Memory B cell (primary cell): ENCODE measurements at regions not wholly inside any gene's neighbourhood (a gene's known extent, or its start where the extent isn't known, plus 50 kb on each side); places are given as distances from the start of the nearest gene placed in this dataset.
"Not testable (repeated sequence)": the region's sequence is repeated elsewhere in the genome, so short reads cannot be mapped to it uniquely, and the experiment has no call there.

Experiments
- ATAC-seq: fragments of 150-1000 bp; cut with Tn5 transposase; 2 replicates; pipeline ENCODE4 v1.10.0; 2021; ENCODE audit warnings: low read depth, mild to moderate bottlenecking, moderate library complexity
- DNase-seq, 2 donors: peaks; one replicate each; pipeline ENCODE4 v3.0.0; 2022; ENCODE audit warnings: low spot score in 2 of 2
- H3K27ac Mint-ChIP-seq: one replicate; pipeline ENCODE4 v1.8.0; 2022; ENCODE audit warnings: mild to moderate bottlenecking, moderate library complexity, mixed read lengths
- H3K27me3 Mint-ChIP-seq: one replicate; pipeline ENCODE4 v1.8.0; 2022; ENCODE audit warnings: mixed read lengths
- H3K36me3 Mint-ChIP-seq: one replicate; pipeline ENCODE4 v1.8.0; 2022; ENCODE audit warnings: mild to moderate bottlenecking, mixed read lengths
- H3K4me1 Mint-ChIP-seq: one replicate; pipeline ENCODE4 v1.8.0; 2022; ENCODE audit warnings: mixed read lengths
- H3K4me3 Mint-ChIP-seq: one replicate; pipeline ENCODE4 v1.8.0; 2022; ENCODE audit warnings: mild to moderate bottlenecking, moderate library complexity, mixed read lengths
- H3K9me3 Mint-ChIP-seq: one replicate; pipeline ENCODE4 v1.8.0; 2022; ENCODE audit warnings: mixed read lengths

- H3K27me3 Mint-ChIP-seq: no peaks in the 10 kb centered on the region
Measured at GRCh38 chr2:139742216-139743172, 962.3 kb upstream of the NXPH2 start.

GRCh38 chr2:139737659-139738058, 957.5 kb upstream of the NXPH2 start:
- Mint-ChIP-seq H3K27ac (no peak overlapping the region), H3K4me1 (no peaks in the 10 kb centered on the region), H3K27me3 (no peaks in the 10 kb centered on the region), H3K36me3 (no peaks in the 10 kb centered on the region), H3K4me3 (no peak overlapping the region), H3K9me3 (peaks cover 2% of the 10 kb centered on the region)
- DNase-seq (no peak), ATAC-seq (no peak)

More at GRCh38 chr2:139742216-139743172, 962.3 kb upstream of the NXPH2 start:
- Mint-ChIP-seq H3K4me1 (no peaks in the 10 kb centered on the region), H3K4me3 (no peak overlapping the region), H3K27ac (no peak overlapping the region), H3K9me3 (peaks cover 7% of the 10 kb centered on the region), H3K36me3 (no peaks in the 10 kb centered on the region)
- DNase-seq (no peak), ATAC-seq (no peak)

GRCh38 chr2:139730197-139730596, 950.0 kb upstream of the NXPH2 start:
- H3K4me1 Mint-ChIP-seq: no peaks in the 10 kb centered on the region
- no peak for DNase-seq
- no peaks in the 10 kb centered on the region for H3K36me3 Mint-ChIP-seq
- no peak overlapping the region for H3K27ac Mint-ChIP-seq
- H3K27me3 Mint-ChIP-seq: no peaks in the 10 kb centered on the region
- no peak overlapping the region for H3K4me3 Mint-ChIP-seq
- H3K9me3 Mint-ChIP-seq: peaks cover 1% of the 10 kb centered on the region
- no peak for ATAC-seq

GRCh38 chr2:139721411-139721995, 941.3 kb upstream of the NXPH2 start:
- H3K27me3 Mint-ChIP-seq: no peaks in the 10 kb centered on the region
- no peak overlapping the region for H3K27ac Mint-ChIP-seq
- no peaks in the 10 kb centered on the region for H3K4me1 Mint-ChIP-seq
- no peaks in the 10 kb centered on the region for H3K36me3 Mint-ChIP-seq
- no peak for ATAC-seq
- no peak overlapping the region for H3K4me3 Mint-ChIP-seq
- DNase-seq: no peak
- H3K9me3 Mint-ChIP-seq: peaks cover 7% of the 10 kb centered on the region

- no peak for DNase-seq
- Mint-ChIP-seq H3K4me1 (no peaks in the 10 kb centered on the region), H3K27ac (no peak overlapping the region), H3K36me3 (no peaks in the 10 kb centered on the region), H3K4me3 (no peak overlapping the region), H3K27me3 (no peaks in the 10 kb centered on the region), H3K9me3 (peaks cover 7% of the 10 kb centered on the region)
- ATAC-seq: no peak
Measured at GRCh38 chr2:139720056-139720455, 939.9 kb upstream of the NXPH2 start.

GRCh38 chr2:139704606-139705005, 924.4 kb upstream of the NXPH2 start:
- H3K9me3 Mint-ChIP-seq: peaks cover 5% of the 10 kb centered on the region
- H3K4me1 Mint-ChIP-seq: no peaks in the 10 kb centered on the region
- H3K27me3 Mint-ChIP-seq: no peaks in the 10 kb centered on the region
- DNase-seq (no peak), ATAC-seq (no peak)
- no peaks in the 10 kb centered on the region for H3K36me3 Mint-ChIP-seq
- H3K27ac Mint-ChIP-seq: no peak overlapping the region
- no peak overlapping the region for H3K4me3 Mint-ChIP-seq

GRCh38 chr2:139694327-139694726, 914.1 kb upstream of the NXPH2 start:
- peaks cover 2% of the 10 kb centered on the region for H3K9me3 Mint-ChIP-seq
- no peak for ATAC-seq
- H3K27ac Mint-ChIP-seq: no peak overlapping the region
- H3K4me1 Mint-ChIP-seq: no peaks in the 10 kb centered on the region
- no peak for DNase-seq
- H3K4me3 Mint-ChIP-seq: no peak overlapping the region
- no peaks in the 10 kb centered on the region for H3K36me3 Mint-ChIP-seq
- no peaks in the 10 kb centered on the region for H3K27me3 Mint-ChIP-seq

- H3K27me3 Mint-ChIP-seq: no peaks in the 10 kb centered on the region
- DNase-seq (no peak), ATAC-seq (no peak)
- H3K4me3 Mint-ChIP-seq: no peak overlapping the region
- H3K4me1 Mint-ChIP-seq: no peaks in the 10 kb centered on the region
- peaks cover 1% of the 10 kb centered on the region for H3K36me3 Mint-ChIP-seq
- no peak overlapping the region for H3K27ac Mint-ChIP-seq
- peaks cover 10% of the 10 kb centered on the region for H3K9me3 Mint-ChIP-seq
Measured at GRCh38 chr2:139686205-139686604, 906.0 kb upstream of the NXPH2 start.

- Mint-ChIP-seq H3K9me3 (peaks cover 10% of the 10 kb centered on the region), H3K36me3 (peaks cover 2% of the 10 kb centered on the region), H3K4me3 (no peak overlapping the region), H3K4me1 (no peaks in the 10 kb centered on the region), H3K27me3 (no peaks in the 10 kb centered on the region), H3K27ac (no peak overlapping the region)
- ATAC-seq (no peak), DNase-seq (no peak)
Measured at GRCh38 chr2:139685090-139685983, 905.1 kb upstream of the NXPH2 start.

- Mint-ChIP-seq H3K4me1 (no peaks in the 10 kb centered on the region), H3K27me3 (no peaks in the 10 kb centered on the region), H3K4me3 (no peak overlapping the region), H3K9me3 (peaks cover 12% of the 10 kb centered on the region), H3K27ac (no peak overlapping the region), H3K36me3 (peaks cover 2% of the 10 kb centered on the region)
- DNase-seq (no peak), ATAC-seq (no peak)
Measured at GRCh38 chr2:139684286-139684860, 904.2 kb upstream of the NXPH2 start.

GRCh38 chr2:139674577-139674976, 894.4 kb upstream of the NXPH2 start:
- H3K36me3 Mint-ChIP-seq: no peaks in the 10 kb centered on the region
- no peaks in the 10 kb centered on the region for H3K9me3 Mint-ChIP-seq
- H3K4me1 Mint-ChIP-seq: no peaks in the 10 kb centered on the region
- ATAC-seq: no peak
- H3K4me3 Mint-ChIP-seq: no peak overlapping the region
- H3K27ac Mint-ChIP-seq: no peak overlapping the region
- no peak for DNase-seq
- no peaks in the 10 kb centered on the region for H3K27me3 Mint-ChIP-seq

- ATAC-seq, H3K27me3 Mint-ChIP-seq, H3K4me1 Mint-ChIP-seq, DNase-seq, H3K27ac Mint-ChIP-seq, H3K9me3 Mint-ChIP-seq, H3K36me3 Mint-ChIP-seq, H3K4me3 Mint-ChIP-seq: not testable (repeated sequence)
Measured at GRCh38 chr2:139673447-139673846, 893.3 kb upstream of the NXPH2 start.

- Mint-ChIP-seq H3K4me3 (no peak overlapping the region), H3K9me3 (peaks cover 4% of the 10 kb centered on the region), H3K36me3 (no peaks in the 10 kb centered on the region), H3K27me3 (no peaks in the 10 kb centered on the region), H3K4me1 (no peaks in the 10 kb centered on the region), H3K27ac (no peak overlapping the region)
- no peak for DNase-seq
- ATAC-seq: no peak
Measured at GRCh38 chr2:139669675-139670074, 889.5 kb upstream of the NXPH2 start.

GRCh38 chr2:139652385-139652784, 872.2 kb upstream of the NXPH2 start:
- no peak for ATAC-seq
- Mint-ChIP-seq H3K4me3 (no peak overlapping the region), H3K36me3 (no peaks in the 10 kb centered on the region), H3K4me1 (no peaks in the 10 kb centered on the region), H3K27me3 (no peaks in the 10 kb centered on the region), H3K27ac (no peak overlapping the region), H3K9me3 (peaks cover 4% of the 10 kb centered on the region)
- no peak for DNase-seq
